ENCODE measurements at regions not wholly inside any gene's neighbourhood (a gene's known extent, or its start where the extent isn't known, plus 50 kb on each side); places are given as distances from the start of the nearest gene placed in this dataset.

- no peak for DNase-seq (ENCODE audit: low read depth)
Measured at GRCh38 chrX:67872958-67873357, 329.1 kb downstream of the AR start.

DNA sequence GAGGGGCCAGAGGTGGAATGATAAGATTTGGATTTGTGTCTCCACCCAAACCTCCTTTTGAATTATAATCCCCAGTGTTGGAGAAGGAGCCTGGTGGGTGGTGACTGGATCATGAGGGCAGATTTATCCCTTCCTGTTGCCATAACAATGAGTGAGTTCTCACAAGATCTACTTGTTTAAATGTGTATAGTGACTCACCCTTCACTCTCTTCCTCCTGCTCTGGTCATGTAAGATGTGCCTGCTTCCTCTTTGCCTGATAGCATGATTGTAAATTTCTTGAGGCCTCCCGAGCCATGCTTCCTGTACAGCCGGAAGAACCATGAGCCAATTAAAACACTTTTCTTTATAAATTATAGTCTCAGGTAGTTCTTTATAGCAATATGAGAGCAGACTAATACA is 348.6 kb downstream of the AR start:
- no peak for DNase-seq (ENCODE audit: low read depth)

GRCh38 chrX:67893931-67894330 is 350.1 kb downstream of the AR start:
- peak; percentile 11 for DNase-seq (ENCODE audit: low read depth)

DNA sequence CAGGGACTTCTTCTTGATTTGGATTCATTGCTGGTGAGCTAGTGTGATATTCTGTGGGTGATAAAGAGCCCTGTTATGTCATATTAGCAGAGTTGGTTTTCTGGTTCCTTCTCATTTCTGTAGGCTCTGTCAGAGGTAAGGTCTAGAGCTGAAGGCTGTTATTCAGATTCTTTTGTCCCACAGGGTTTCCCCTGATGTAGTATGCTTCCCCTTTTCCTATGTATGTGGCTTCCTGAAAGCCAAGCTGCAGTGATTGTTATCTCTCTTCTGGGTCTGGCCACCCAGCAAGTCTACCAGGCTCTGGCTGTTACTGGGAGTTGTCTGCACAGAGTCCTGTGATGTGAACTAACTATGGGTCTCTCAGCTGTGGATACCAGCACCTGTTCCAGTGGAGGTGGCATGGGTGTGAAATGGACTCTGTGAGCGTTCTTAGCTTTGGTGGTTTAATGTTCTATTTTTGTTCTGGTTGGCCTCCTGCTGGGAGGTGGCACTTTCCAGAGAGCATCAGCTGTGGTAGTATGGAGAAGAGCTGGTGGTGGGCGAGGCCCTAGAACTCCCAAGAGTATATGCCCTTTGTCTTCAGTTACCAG is 373.7 kb downstream of the AR start:
- DNase-seq (ENCODE audit: low read depth): no peak

DNA sequence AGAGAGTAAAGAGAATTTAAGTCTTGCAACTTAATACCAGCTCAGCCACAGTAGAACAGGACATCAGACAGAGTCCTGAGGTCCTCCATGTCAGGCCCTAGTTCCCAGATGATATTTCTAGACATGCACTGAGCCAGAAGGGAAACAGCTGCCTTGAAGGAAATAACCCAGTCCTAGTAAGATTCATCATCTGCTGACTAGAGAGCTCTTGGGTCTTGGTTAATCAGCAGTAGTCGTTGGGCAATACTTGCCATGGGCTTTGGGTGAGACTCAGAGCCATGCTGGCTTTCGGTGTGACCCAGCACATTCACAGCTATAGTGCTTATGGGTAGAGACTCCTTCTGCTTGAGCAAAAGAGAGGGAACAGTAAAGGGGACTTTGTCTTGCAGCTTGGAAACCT is 379.1 kb downstream of the AR start:
- no peak for DNase-seq (ENCODE audit: low read depth)

DNA sequence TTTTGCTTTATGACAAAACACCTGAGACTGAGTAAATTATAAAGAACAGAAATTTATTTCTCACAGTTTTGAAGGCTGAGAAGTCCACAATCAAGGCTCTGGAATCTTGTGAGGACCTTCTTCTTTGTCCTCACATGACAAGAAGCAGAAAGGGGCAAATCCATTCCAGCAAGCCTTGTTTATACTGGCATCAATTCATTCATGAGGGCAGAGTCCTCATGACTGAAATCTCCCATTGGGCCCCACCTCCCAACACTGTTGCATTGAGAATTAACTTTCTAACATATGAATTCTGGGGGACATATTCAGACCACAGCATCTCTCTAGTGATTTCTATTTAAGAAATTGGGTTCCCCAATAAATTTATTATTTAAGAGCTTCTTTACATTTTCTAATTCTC is 395.4 kb downstream of the AR start:
- no peak for DNase-seq (ENCODE audit: low read depth)

DNA sequence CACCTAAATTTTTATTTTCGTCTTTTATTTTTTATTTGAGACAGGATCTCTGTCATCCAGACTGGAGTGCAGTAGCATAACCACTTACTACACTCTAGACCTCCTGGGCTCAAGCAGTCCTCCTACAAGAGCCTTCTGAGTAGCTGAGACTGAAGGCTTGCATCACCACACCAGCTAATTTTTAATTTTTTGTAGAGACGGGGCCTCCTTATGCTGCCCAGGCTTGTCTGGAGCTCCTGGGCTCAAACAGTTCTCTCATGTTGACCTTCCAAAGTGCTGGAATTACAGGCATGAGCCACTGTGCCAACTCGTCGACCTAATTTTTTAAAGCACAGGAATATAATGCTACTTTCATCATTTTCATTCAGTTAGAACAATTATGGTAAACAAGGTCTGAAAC is 405.4 kb downstream of the AR start:
- DNase-seq (ENCODE audit: low read depth): no peak

DNA sequence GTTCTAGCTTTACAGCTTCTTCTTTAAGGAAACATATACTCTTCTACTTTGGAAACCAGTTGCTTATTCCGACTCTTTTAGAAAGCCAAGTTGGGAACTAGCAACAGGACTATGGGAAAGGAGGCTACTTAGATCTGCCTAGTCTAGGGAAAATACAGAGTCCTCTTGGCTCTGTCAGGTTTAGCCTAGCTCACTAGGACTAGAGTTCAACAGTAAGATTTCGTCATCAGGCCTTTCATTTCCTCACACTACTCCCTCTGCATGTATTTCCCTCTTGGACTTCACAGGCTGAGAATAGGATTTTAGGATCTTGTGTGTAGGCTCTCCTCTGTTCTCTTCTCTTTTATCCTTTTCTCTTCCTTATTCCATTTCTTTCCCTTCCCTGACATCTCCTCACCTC is 409.8 kb downstream of the AR start:
- DNase-seq (ENCODE audit: low read depth): no peak

- no peak for DNase-seq (ENCODE audit: low read depth)
Measured at GRCh38 chrX:67961516-67961915, 417.7 kb downstream of the AR start.
